ENCODE measurements at regions not wholly inside any gene's neighbourhood (a gene's known extent, or its start where the extent isn't known, plus 50 kb on each side); places are given as distances from the start of the nearest gene placed in this dataset.

DNA sequence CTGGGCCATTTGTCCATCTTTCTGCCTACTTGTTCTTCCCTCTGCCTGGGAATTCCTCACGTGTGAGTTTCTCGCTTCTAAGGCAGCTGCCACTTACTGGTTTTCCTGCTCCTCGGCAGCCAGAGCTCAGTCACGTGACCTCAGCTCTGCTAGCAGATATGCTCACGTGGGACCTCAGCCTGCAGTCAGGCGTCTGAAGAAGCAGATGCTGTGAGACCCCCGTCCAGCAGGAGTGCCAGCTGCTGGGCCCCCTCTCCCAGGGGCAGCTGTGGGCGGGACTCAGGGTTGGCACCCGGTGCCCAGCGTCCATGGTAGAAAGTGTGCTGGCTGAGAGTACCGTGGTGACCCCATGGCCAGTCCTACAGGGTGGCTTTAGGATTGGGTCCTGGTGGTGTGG, 161.3 kb upstream of the TLE3 start:
- Histone ChIP-seq H3K9me2 (ENCODE audit: insufficient read depth, low read length) (no peaks in the 10 kb centered on the region), H3K36me3 (ENCODE audit: insufficient read depth, low read length) (no peaks in the 10 kb centered on the region), H3K4me2 (ENCODE audit: low read length) (no peak overlapping the region), H3K9ac (ENCODE audit: low read length) (no peak overlapping the region), H4K20me1 (ENCODE audit: insufficient read depth) (no peaks in the 10 kb centered on the region), H3K27me3 (ENCODE audit: insufficient read depth, low read depth, low read length) (no peaks in the 10 kb centered on the region), H3K4me3 (ENCODE audit: low read length) (no peak overlapping the region), H3K79me2 (replicated peaks; ENCODE audit: insufficient read depth, low read length) (no peaks in the 10 kb centered on the region), H3K27ac (ENCODE audit: low read length) (no peak overlapping the region), H2AFZ (ENCODE audit: low read depth, low read length) (no peak overlapping the region), H3F3A (ENCODE audit: insufficient read depth, low read length, poor library complexity, severe bottlenecking) (no peaks in the 10 kb centered on the region), H3K9me3 (ENCODE audit: low read length) (no peaks in the 10 kb centered on the region)
- TF ChIP-seq EZH2 (IDR thresholded peaks at IDR 0.05; ENCODE audit: borderline replicate concordance, insufficient read depth, low read length, poor library complexity, severe bottlenecking), result no peak
- no peak for TF ChIP-seq MXI1 (conservative IDR thresholded peaks at IDR 0.05; ENCODE audit: poor library complexity, severe bottlenecking)
- no peak for TF ChIP-seq EP300 (conservative IDR thresholded peaks at IDR 0.05; ENCODE audit: poor library complexity, severe bottlenecking)
- peak; percentile 10 for TF ChIP-seq RAD21 (conservative IDR thresholded peaks at IDR 0.05)
- TF ChIP-seq SMC3 (conservative IDR thresholded peaks at IDR 0.05; ENCODE audit: poor library complexity), result no peak
- no peak for TF ChIP-seq TAF1 (IDR thresholded peaks at IDR 0.05; ENCODE audit: low read depth)

- H3K27me3 ChIP-seq (ENCODE audit: insufficient read depth, low read depth, low read length), result no peaks in the 10 kb centered on the region
- no peaks in the 10 kb centered on the region for H3K9me3 ChIP-seq (ENCODE audit: low read length)
- no peaks in the 10 kb centered on the region for H3K79me2 ChIP-seq (replicated peaks; ENCODE audit: insufficient read depth, low read length)
- no peaks in the 10 kb centered on the region for H3F3A ChIP-seq (ENCODE audit: insufficient read depth, low read length, poor library complexity, severe bottlenecking)
- H3K27ac ChIP-seq (ENCODE audit: low read length), result no peak overlapping the region
- H3K9me2 ChIP-seq (ENCODE audit: insufficient read depth, low read length), result no peaks in the 10 kb centered on the region
- H2AFZ ChIP-seq (ENCODE audit: low read depth, low read length), result no peak overlapping the region
- no peaks in the 10 kb centered on the region for H3K36me3 ChIP-seq (ENCODE audit: insufficient read depth, low read length)
- no peak overlapping the region for H3K4me3 ChIP-seq (ENCODE audit: low read length)
- no peaks in the 10 kb centered on the region for H4K20me1 ChIP-seq (ENCODE audit: insufficient read depth)
- TF ChIP-seq MXI1 (conservative IDR thresholded peaks at IDR 0.05; ENCODE audit: poor library complexity, severe bottlenecking), result no peak
- no peak for TF ChIP-seq CTCF (IDR thresholded peaks at IDR 0.05; ENCODE audit: poor library complexity, severe bottlenecking)
- TF ChIP-seq, protein P1, sequence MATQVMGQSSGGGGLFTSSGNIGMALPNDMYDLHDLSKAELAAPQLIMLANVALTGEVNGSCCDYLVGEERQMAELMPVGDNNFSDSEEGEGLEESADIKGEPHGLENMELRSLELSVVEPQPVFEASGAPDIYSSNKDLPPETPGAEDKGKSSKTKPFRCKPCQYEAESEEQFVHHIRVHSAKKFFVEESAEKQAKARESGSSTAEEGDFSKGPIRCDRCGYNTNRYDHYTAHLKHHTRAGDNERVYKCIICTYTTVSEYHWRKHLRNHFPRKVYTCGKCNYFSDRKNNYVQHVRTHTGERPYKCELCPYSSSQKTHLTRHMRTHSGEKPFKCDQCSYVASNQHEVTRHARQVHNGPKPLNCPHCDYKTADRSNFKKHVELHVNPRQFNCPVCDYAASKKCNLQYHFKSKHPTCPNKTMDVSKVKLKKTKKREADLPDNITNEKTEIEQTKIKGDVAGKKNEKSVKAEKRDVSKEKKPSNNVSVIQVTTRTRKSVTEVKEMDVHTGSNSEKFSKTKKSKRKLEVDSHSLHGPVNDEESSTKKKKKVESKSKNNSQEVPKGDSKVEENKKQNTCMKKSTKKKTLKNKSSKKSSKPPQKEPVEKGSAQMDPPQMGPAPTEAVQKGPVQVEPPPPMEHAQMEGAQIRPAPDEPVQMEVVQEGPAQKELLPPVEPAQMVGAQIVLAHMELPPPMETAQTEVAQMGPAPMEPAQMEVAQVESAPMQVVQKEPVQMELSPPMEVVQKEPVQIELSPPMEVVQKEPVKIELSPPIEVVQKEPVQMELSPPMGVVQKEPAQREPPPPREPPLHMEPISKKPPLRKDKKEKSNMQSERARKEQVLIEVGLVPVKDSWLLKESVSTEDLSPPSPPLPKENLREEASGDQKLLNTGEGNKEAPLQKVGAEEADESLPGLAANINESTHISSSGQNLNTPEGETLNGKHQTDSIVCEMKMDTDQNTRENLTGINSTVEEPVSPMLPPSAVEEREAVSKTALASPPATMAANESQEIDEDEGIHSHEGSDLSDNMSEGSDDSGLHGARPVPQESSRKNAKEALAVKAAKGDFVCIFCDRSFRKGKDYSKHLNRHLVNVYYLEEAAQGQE (IDR thresholded peaks at IDR 0.05; ENCODE audit: borderline replicate concordance), result no peak
- TF ChIP-seq EP300 (conservative IDR thresholded peaks at IDR 0.05; ENCODE audit: poor library complexity, severe bottlenecking), result no peak
- no peak for TF ChIP-seq SMC3 (conservative IDR thresholded peaks at IDR 0.05; ENCODE audit: poor library complexity)
- no peak for TF ChIP-seq TAF1 (IDR thresholded peaks at IDR 0.05; ENCODE audit: low read depth)
- no peak for TF ChIP-seq RAD21 (conservative IDR thresholded peaks at IDR 0.05)
- TF ChIP-seq EZH2 (IDR thresholded peaks at IDR 0.05; ENCODE audit: borderline replicate concordance, insufficient read depth, low read length, poor library complexity, severe bottlenecking), result no peak
- TF ChIP-seq POLR2AphosphoS5 (IDR thresholded peaks at IDR 0.05), result no peak
- H3K4me2 ChIP-seq (ENCODE audit: low read length), result no peak overlapping the region
- no peak overlapping the region for H3K9ac ChIP-seq (ENCODE audit: low read length)
These were observed 160.8 kb upstream of the TLE3 start for GRCh38 chr15:70258369-70259027.

Data from neural cell (in vitro differentiated cells).